ENCODE measurements at regions not wholly inside any gene's neighbourhood (a gene's known extent, or its start where the extent isn't known, plus 50 kb on each side); places are given as distances from the start of the nearest gene placed in this dataset.
"Not testable (repeated sequence)": the region's sequence is repeated elsewhere in the genome, so short reads cannot be mapped to it uniquely, and the experiment has no call there.

GRCh38 chr15:20219171-20219570, 322.4 kb downstream of the GOLGA6L6 start:
- TF ChIP-seq, protein P1, sequence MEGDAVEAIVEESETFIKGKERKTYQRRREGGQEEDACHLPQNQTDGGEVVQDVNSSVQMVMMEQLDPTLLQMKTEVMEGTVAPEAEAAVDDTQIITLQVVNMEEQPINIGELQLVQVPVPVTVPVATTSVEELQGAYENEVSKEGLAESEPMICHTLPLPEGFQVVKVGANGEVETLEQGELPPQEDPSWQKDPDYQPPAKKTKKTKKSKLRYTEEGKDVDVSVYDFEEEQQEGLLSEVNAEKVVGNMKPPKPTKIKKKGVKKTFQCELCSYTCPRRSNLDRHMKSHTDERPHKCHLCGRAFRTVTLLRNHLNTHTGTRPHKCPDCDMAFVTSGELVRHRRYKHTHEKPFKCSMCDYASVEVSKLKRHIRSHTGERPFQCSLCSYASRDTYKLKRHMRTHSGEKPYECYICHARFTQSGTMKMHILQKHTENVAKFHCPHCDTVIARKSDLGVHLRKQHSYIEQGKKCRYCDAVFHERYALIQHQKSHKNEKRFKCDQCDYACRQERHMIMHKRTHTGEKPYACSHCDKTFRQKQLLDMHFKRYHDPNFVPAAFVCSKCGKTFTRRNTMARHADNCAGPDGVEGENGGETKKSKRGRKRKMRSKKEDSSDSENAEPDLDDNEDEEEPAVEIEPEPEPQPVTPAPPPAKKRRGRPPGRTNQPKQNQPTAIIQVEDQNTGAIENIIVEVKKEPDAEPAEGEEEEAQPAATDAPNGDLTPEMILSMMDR (IDR thresholded peaks at IDR 0.05), result not testable (repeated sequence)
- not testable (repeated sequence) for TF ChIP-seq NRF1 (IDR thresholded peaks at IDR 0.05; ENCODE audit: low read depth, low read length); REST (IDR thresholded peaks at IDR 0.05; ENCODE audit: low read depth, low read length); CHD2 (IDR thresholded peaks at IDR 0.05; ENCODE audit: low read length, partially characterized antibody); FOSL2 (IDR thresholded peaks at IDR 0.05; ENCODE audit: borderline replicate concordance, low read depth)
